ENCODE measurements at regions not wholly inside any gene's neighbourhood (a gene's known extent, or its start where the extent isn't known, plus 50 kb on each side); places are given as distances from the start of the nearest gene placed in this dataset.

DNA sequence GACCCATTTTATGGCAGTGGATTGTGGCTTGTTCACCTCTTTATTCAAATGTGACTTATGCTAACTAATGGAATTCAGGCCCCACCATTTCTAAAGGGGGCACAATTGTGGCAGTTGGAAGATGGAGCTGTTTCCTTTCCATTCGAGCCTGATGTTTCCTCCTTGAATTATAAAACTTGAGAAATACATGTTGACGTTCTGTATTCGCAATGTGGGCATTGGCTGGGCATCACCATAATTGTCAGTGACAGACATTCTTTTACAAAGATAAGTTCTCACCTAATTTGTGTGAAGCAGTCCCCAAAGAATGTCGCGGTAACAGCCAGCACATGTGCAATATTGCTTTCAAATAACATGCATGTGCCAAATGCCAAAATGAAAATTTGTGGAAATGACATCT is 1070.2 kb upstream of the TENM3 start:
- 70 to 78% (median 71%) methylated on average over 5 of the region's 5 CpGs for WGBS, 3 donors
- no peak overlapping the region for H3K27ac ChIP-seq (ENCODE audit: low read depth, low read length)

GRCh38 chr4:181176306-181176705 is 1066.9 kb upstream of the TENM3 start:
- H3K27ac ChIP-seq (ENCODE audit: low read depth, low read length): no peak overlapping the region
- WGBS, 3 donors: 79 to 86% (median 83%) methylated on average over 6 of the region's 6 CpGs

DNA sequence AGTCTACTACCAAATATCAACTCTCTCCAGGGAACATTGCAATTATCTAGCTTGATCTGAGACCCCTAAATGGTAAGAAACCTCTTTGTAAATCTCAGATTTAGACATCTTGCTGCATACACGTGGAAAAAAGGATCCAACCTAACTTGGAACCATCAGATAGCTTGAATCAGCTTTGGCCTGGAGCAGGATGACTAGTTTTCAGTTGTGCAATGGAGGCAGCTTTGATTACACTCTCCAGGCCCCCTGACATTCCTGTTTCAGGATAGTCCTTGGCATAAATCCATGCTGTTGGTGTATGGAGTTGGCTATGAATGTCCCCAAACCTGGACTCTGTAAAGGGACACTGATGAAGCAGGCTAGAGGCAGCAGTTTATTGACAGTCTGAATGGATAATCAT is 1061.9 kb upstream of the TENM3 start:
- H3K27ac ChIP-seq (ENCODE audit: low read depth, low read length): no peak overlapping the region
- 0% methylated on average over 1 of the region's 1 CpG for WGBS, 3 donors

- no peak overlapping the region for H3K27ac ChIP-seq (ENCODE audit: low read depth, low read length)
- WGBS, 3 donors: 60 to 81% (median 73%) methylated on average over 7 of the region's 7 CpGs
Observed at GRCh38 chr4:181189751-181190150, 1053.5 kb upstream of the TENM3 start.

DNA sequence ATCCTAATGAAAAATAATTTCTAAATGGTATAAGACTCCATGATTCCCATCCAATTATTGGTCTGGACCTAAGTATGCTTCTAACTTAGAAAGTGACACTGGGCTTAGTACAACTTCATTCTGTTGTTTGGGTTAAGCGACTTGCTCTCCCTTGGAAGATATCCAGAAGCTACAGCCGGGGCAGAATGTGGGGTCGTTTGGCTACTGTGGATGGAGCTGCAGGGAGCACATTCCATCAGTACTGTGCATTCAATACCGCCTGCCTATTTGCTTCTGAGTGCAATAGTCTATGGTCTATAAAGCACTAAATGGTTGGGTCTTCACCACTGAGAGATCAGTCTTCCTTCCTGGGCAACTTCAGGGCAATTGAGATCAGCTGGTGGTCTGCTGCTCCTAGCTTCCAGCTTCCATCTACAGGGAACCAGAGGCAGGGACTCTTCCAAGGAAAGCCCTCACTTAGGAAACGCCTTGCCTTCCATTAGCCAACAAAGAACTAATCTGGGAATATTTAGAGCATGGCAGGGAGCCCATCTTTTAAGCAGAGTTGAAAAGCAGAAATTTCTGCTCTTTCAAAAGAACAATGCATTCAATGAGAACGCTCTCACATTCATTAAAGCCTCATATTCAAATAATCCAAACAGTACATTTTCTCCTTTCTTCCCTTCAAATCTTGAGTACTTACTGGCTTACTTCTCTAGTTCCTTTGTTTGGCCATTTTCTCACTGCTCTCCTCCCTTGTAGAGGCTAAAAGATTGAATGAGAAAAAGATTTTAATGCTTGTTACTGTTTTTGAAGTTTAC is 1049.9 kb upstream of the TENM3 start:
- 50 to 57% (median 50%) methylated on average over 6 of the region's 6 CpGs for WGBS, 3 donors
- no peak overlapping the region for H3K27ac ChIP-seq (ENCODE audit: low read depth, low read length)

GRCh38 chr4:181194096-181194495 is 1049.1 kb upstream of the TENM3 start:
- WGBS, 3 donors: 78 to 83% (median 80%) methylated on average over 5 of the region's 5 CpGs
- no peak overlapping the region for H3K27ac ChIP-seq (ENCODE audit: low read depth, low read length)

DNA sequence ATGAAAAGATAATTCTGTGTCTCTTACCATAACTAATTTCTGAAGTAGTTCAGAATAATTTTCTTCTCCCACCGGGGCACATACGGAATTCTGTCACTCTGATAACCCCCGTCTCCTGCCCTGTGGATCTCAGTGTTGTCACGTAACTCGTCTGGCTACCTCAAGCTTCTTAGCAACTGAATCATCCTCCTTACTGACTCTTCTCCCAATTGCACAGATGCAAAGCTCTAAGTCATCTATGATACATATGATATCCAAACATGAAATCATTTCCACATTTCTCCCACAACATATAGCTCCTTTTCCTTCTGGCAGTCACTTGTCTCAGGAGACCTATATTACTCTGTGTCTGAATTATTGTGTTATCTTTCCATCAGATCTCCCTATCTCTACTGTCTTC is 1043.1 kb upstream of the TENM3 start:
- 64 to 78% (median 74%) methylated on average over 5 of the region's 5 CpGs for WGBS, 3 donors
- no peak overlapping the region for H3K27ac ChIP-seq (ENCODE audit: low read depth, low read length)

DNA sequence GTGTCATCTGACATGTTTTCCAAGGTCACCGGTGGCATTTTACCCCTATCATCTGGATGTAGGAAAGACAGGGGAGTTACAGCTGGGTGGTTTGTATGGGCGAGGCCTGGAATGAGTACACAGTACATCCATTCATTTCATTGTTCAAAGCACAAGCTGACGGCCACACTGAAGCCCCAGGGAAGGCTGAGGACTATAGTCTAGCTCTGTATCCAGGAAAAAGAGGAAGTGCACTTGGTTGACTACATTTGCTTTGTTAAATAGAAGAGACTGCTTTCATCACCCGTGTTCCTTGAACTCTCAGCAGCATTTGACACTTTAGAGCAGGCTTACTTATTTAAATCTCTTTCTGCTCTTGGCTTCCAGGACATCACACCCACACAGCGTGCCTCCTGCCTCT is 1041.0 kb upstream of the TENM3 start:
- 52 to 60% (median 59%) methylated on average over 5 of the region's 5 CpGs for WGBS, 3 donors
- no peak overlapping the region for H3K27ac ChIP-seq (ENCODE audit: low read depth, low read length)

- 78 to 79% (median 78%) methylated on average over 4 of the region's 4 CpGs for WGBS, 3 donors
- H3K27ac ChIP-seq (ENCODE audit: low read depth, low read length): no peak overlapping the region
Observed at GRCh38 chr4:181204109-181204508, 1039.1 kb upstream of the TENM3 start.

DNA sequence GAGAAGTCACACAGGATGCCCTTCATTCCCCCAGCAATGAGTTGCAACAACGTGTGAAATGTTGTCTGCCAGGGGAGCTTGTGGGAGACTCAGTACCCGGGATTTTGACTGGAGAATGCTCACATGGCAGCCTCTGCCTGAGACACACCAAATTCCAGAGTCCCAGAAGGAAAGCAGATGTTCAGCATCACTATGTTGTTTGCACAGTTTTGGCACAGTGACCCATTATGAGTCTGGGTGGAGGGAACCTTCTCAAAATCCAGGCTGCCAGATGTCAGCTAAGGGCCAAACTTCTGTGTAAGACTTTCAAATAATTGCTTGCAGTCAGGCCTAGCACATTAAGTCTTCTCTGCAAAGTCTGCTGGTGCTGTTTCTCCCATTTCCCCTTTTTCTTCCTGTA is 1029.7 kb upstream of the TENM3 start:
- 34 to 43% (median 40%) methylated on average over 2 of the region's 2 CpGs for WGBS, 3 donors

DNA sequence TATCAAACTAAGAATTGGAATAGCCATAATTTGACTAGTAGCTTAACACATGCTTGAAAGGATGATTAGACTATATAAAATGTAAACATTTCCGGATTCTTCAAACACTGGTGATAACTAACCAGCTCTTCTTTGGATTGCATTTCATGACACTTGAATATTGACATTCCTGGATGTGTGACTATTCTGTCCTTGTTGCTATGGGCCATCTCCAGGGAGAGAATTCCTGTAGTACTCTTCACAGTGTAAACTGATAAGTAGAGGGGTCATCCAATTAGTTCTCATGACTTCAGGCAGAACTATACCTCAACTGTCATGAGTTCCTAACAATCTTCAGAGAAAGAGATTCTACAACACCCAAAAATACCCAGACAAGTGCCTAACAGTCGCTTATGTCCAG is 1026.7 kb upstream of the TENM3 start:
- H3K27ac ChIP-seq (ENCODE audit: low read depth, low read length): no peak overlapping the region
- 46 to 79% (median 78%) methylated on average over 2 of the region's 2 CpGs for WGBS, 3 donors

More for the DNA sequence above, 1029.7 kb upstream of the TENM3 start:
- no peak overlapping the region for H3K27ac ChIP-seq (ENCODE audit: low read depth, low read length)

GRCh38 chr4:181219783-181220416 is 1023.3 kb upstream of the TENM3 start:
- WGBS, 3 donors: 53 to 72% (median 70%) methylated on average over 3 of the region's 3 CpGs
- H3K27ac ChIP-seq (ENCODE audit: low read depth, low read length): no peak overlapping the region

DNA sequence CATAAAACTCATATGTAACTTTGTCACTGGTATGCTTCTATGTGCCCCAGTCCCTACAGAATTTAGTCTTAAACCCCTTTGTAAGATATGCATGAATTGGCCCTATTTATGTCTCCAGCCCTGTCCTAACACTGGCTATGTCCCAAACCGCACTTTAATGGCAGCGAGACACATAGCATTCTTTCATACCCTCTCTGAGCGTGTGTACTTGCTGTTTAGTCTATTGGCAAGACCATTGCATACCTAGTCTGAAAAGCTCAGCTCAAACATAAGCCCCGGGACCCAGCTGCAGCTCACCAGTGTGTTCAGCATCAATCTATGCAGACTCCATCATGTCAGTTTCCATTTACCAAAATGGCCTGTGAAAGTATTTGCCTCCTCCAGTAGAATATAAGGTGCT is 1018.4 kb upstream of the TENM3 start:
- no peak overlapping the region for H3K27ac ChIP-seq (ENCODE audit: low read depth, low read length)
- WGBS, 3 donors: 81 to 92% (median 89%) methylated on average over 4 of the region's 4 CpGs

GRCh38 chr4:181225616-181226261 is 1017.5 kb upstream of the TENM3 start:
- no peak overlapping the region for H3K27ac ChIP-seq (ENCODE audit: low read depth, low read length)
- WGBS, 3 donors: 38 to 61% (median 57%) methylated on average over 10 of the region's 10 CpGs

DNA sequence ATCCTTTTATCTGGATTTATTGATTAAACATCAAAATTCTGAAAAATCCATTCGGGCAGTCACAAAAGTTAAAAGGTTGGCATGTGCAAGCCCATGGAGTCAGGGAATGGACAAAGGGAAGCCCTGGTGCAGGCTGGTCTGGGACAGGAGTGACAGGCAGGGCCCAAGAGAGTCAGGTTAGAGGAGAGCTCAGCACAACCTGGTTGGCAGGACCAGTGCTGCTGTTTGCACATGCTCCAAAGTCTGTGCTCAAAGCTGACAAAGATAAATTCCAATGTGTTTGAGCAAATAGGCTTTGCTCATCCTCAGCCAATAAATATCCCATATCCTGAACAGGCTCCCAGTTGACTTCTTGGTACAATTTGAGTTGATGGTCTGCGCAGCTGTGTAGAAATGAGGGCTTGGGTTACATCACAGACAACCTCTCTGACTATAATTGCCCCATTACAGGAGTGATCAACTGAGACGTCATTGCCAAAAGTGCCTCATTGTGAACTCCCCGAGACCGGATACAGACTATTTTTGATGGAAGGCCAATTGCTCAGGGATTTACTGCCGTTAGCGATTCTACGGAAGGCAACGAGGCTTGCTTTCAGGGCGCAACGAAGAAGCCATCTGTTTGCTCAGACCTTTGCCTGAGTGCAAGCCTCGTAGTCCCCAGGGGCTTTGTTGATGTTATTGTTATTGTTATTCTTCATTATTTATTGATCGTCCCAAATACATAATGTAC is 1008.1 kb upstream of the TENM3 start:
- 72 to 86% (median 82%) methylated on average over 13 of the region's 13 CpGs for WGBS, 3 donors
- H3K27ac ChIP-seq (ENCODE audit: low read depth, low read length): no peak overlapping the region

DNA sequence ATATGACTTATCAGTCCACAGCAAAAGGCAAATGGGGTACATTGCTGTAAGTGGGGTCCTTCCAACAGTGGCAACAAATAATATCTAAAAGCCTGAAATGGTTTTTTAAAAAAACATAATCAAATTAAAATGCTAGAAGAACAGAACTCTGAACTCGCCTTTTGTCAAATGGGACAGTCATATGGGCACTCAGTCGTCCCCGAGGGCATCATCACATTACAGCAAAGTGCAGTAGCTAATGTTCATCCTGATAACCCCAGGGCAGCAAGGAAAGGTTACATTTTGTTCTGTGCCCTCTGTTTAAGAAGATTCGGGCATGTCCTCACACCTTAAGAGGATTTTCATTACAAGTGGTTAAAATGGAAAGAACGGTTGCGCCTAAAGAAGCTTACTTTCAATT is 997.9 kb upstream of the TENM3 start:
- 83 to 88% (median 85%) methylated on average over 6 of the region's 6 CpGs for WGBS, 3 donors
- H3K27ac ChIP-seq (ENCODE audit: low read depth, low read length): no peak overlapping the region

DNA sequence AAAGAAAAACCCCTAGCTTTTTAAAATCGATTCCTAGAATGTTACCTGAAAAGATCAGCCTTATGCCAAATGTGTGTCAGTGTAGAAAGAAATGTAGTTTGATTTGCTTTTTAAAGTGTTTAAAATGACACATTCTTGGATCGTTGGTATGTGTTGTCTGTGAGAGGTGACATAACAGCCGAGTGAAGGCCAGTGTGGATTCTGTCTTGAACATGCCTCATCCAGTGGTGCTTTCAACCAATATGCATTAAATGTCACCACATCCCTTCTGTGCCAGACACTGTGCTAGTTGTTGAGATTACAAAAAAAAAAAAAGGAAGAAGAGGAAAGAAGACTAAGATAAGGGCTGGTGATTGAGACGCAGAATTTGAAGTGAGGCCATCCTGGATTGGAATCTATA is 994.2 kb upstream of the TENM3 start:
- no peak overlapping the region for H3K27ac ChIP-seq (ENCODE audit: low read depth, low read length)
- 58 to 69% (median 59%) methylated on average over 4 of the region's 4 CpGs for WGBS, 3 donors

DNA sequence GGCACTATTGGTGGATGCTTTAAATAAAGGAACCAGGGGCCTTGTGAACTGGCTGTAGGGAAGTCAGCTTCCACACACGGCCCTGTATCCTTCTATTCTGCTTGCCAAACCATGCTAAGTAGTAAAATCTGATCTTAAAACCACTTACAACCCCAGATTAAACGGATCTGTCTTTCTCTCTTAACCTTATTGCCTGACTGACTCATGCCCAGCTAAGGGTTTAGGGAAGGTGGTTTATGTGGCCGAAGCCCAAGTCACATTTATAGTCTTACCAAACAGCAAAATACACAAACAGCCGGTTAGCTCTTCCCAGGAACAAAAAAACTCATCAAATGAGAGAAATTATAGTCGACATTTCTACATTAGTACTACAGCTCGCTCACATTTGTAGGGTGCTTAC is 988.4 kb upstream of the TENM3 start:
- no peak overlapping the region for H3K27ac ChIP-seq (ENCODE audit: low read depth, low read length)
- 71 to 79% (median 73%) methylated on average over 6 of the region's 6 CpGs for WGBS, 3 donors

GRCh38 chr4:181258569-181258968 is 984.6 kb upstream of the TENM3 start:
- H3K27ac ChIP-seq (ENCODE audit: low read depth, low read length): no peak overlapping the region
- 5 to 18% (median 16%) methylated on average over 2 of the region's 2 CpGs for WGBS, 3 donors
